GM06990 (cell line): ENCODE measurements at regions not wholly inside any gene's neighbourhood (a gene's known extent, or its start where the extent isn't known, plus 50 kb on each side); places are given as distances from the start of the nearest gene placed in this dataset.

Experiments used
- DNase-seq: peaks from one replicate; pipeline ENCODE4 v3.0.0-alpha.2; 2011; ENCODE audit not compliant: insufficient read length; ENCODE audit errors: extremely low read depth
- H3K27me3 ChIP-seq: replicated peaks from 2 replicates; pipeline ENCODE4 v1.6.0; 2011; ENCODE audit warnings: low read length; ENCODE audit not compliant: control insufficient read depth, insufficient read depth
- H3K36me3 ChIP-seq: 2 replicates; pipeline ENCODE4 v1.5.1; 2011; ENCODE audit warnings: low read length; ENCODE audit not compliant: control insufficient read depth, insufficient read depth
- H3K4me3 ChIP-seq: replicated peaks from 2 replicates; pipeline ENCODE4 v1.5.1; 2011; ENCODE audit warnings: low read depth, mild to moderate bottlenecking, control low read depth, low read length
- TF ChIP-seq, protein P1 (sequence below): IDR thresholded peaks from 2 replicates; pipeline ENCODE4 v1.5.1; 2011; ENCODE audit warnings: low read length, control low read depth, mild to moderate bottlenecking, inconsistent platforms; ENCODE audit not compliant: insufficient read depth, poor library complexity, severe bottlenecking

- TF ChIP-seq, protein P1, sequence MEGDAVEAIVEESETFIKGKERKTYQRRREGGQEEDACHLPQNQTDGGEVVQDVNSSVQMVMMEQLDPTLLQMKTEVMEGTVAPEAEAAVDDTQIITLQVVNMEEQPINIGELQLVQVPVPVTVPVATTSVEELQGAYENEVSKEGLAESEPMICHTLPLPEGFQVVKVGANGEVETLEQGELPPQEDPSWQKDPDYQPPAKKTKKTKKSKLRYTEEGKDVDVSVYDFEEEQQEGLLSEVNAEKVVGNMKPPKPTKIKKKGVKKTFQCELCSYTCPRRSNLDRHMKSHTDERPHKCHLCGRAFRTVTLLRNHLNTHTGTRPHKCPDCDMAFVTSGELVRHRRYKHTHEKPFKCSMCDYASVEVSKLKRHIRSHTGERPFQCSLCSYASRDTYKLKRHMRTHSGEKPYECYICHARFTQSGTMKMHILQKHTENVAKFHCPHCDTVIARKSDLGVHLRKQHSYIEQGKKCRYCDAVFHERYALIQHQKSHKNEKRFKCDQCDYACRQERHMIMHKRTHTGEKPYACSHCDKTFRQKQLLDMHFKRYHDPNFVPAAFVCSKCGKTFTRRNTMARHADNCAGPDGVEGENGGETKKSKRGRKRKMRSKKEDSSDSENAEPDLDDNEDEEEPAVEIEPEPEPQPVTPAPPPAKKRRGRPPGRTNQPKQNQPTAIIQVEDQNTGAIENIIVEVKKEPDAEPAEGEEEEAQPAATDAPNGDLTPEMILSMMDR, result no peak
Measured at GRCh38 chr13:71033026-71033425, 834.0 kb downstream of the DACH1 start.

DNA sequence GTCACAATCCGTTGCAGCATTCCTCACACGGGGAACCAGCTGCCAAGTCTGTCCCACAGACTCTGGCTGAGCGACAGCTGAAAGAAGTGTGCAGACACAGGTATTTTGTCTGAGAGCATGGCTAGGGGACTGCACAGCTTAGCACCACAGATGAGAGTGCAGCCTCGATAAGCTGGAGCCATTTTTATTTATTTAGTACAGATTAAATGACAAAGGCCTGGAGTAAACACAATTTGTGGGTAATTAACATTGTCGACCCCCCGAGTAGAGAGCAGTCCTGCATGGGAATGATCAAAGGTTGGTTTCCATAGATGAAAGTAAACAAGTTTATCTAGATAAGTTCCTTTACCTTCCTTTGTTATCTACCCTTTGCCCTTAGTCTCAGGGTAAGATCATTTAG lies 836.2 kb downstream of the DACH1 start:
- Histone ChIP-seq H3K27me3 (no peaks in the 10 kb centered on the region), H3K36me3 (no peaks in the 10 kb centered on the region), H3K4me3 (no peak overlapping the region)
- DNase-seq, result no peak
- TF ChIP-seq, protein P1, result no peak

More at GRCh38 chr13:71033026-71033425, 834.0 kb downstream of the DACH1 start:
- no peak for DNase-seq
- no peak overlapping the region for H3K4me3 ChIP-seq
- H3K27me3 ChIP-seq, result no peaks in the 10 kb centered on the region
- H3K36me3 ChIP-seq, result no peaks in the 10 kb centered on the region

GRCh38 chr13:71028884-71029283 lies 838.1 kb downstream of the DACH1 start:
- Histone ChIP-seq H3K27me3 (no peaks in the 10 kb centered on the region), H3K4me3 (no peak overlapping the region), H3K36me3 (no peaks in the 10 kb centered on the region)
- DNase-seq, result no peak
- TF ChIP-seq, protein P1, result no peak

GRCh38 chr13:71021825-71022422 lies 845.1 kb downstream of the DACH1 start:
- Histone ChIP-seq H3K27me3 (no peaks in the 10 kb centered on the region), H3K4me3 (no peak overlapping the region), H3K36me3 (no peaks in the 10 kb centered on the region)
- TF ChIP-seq, protein P1, result no peak
- no peak for DNase-seq

- TF ChIP-seq, protein P1, result no peak
- Histone ChIP-seq H3K36me3 (no peaks in the 10 kb centered on the region), H3K4me3 (no peak overlapping the region), H3K27me3 (no peaks in the 10 kb centered on the region)
- DNase-seq, result no peak
Measured at GRCh38 chr13:71018995-71019394, 848.0 kb downstream of the DACH1 start.

DNA sequence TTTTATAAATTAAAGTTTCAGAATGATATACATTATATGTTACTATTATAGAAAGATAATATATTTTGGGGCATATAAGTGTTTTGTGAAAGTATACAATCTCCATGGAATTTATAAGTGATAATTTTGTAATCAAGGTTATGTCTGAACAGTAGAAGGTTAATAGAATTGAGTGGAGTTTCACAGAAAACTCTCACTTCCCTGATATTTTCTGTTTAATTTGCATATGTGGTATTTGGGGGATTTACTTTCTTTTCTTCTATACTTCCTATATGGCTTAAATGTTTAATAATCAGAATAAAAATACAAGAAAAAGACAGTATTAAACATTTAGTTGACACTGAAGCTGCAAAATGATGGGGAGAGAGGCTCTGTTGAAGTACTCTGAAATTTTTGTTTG lies 848.5 kb downstream of the DACH1 start:
- no peak for DNase-seq
- no peaks in the 10 kb centered on the region for H3K27me3 ChIP-seq
- H3K4me3 ChIP-seq, result no peak overlapping the region
- TF ChIP-seq, protein P1, result no peak
- no peaks in the 10 kb centered on the region for H3K36me3 ChIP-seq
